HepG2 (cell line): ENCODE measurements at regions not wholly inside any gene's neighbourhood (a gene's known extent, or its start where the extent isn't known, plus 50 kb on each side); places are given as distances from the start of the nearest gene placed in this dataset.

Source experiments
- ATAC-seq: fragments of 200-7000 bp; cut with Tn5 transposase; 3 replicates; pipeline ENCODE4 v1.9.1; 2020; ENCODE audit warnings: mild to moderate bottlenecking, moderate library complexity
- BruUV-seq: library from RNA; stranded (reverse); fragments of 400-500 nt; replicated peaks from 2 replicates; lab custom pipeline; 2021; lab: Mats Ljungman, UMichigan
- CTCF ChIA-PET: fragments of 300-600 bp; formaldehyde crosslinking; extraction: SDS; loops from one replicate; lab custom pipeline; 2021; ENCODE audit warnings: low total read pairs, inconsistent platforms, low intra/inter-chr PET ratio; lab: Yijun Ruan, JAX
- POLR2A ChIA-PET: fragments of 350-600 bp; sonication (Branson Sonifier 250); formaldehyde crosslinking; loops from one replicate; lab custom pipeline; 2020; ENCODE audit warnings: antibody characterized with exemption, inconsistent platforms; lab: Yijun Ruan, JAX
- DNase-seq: peaks from one replicate; pipeline ENCODE4 v3.0.0-alpha.2; 2015; ENCODE audit warnings: low spot score
- FAIRE-seq: peaks from 3 replicates; lab custom pipeline; 2011; peaks lifted over from hg19 to GRCh38; lab: Jason Lieb, UNC
- H2AFZ ChIP-seq: one replicate; pipeline ENCODE4 v1.6.1; 2011; ENCODE audit warnings: low read length, inconsistent platforms
- H3K27ac ChIP-seq: fragments of 300-600 bp; 3 replicates; pipeline ENCODE4 v1.8.0; 2011; ENCODE audit warnings: mixed run types, mild to moderate bottlenecking, mixed read lengths, low read length, inconsistent platforms; ENCODE audit not compliant: insufficient read depth; ENCODE audit errors: extremely low read length
- H3K27me3 ChIP-seq, 2 experiments: fragments of 200-600 bp in 1 of 2; 2 replicates in 1 of 2; 3 replicates in 1 of 2; pipeline versions ENCODE4 v1.6.0 to v1.8.0; 2011; ENCODE audit warnings: low read length in 2 of 2, mild to moderate bottlenecking in 2 of 2, moderate library complexity in 2 of 2, inconsistent platforms in 1 of 2; ENCODE audit not compliant: insufficient read depth in 2 of 2, control insufficient read depth in 1 of 2
- H3K36me3 ChIP-seq, 2 experiments: fragments of 200-600 bp in 1 of 2; replicated peaks in 1 of 2; 2 replicates in 1 of 2; 3 replicates in 1 of 2; pipeline versions ENCODE4 v1.5.1 to v1.8.0; 2011; ENCODE audit warnings: low read length in 2 of 2, inconsistent platforms in 1 of 2; ENCODE audit not compliant: insufficient read depth in 2 of 2, control insufficient read depth in 1 of 2
- H3K4me1 ChIP-seq: 2 replicates; pipeline ENCODE4 v1.5.1; 2012; ENCODE audit warnings: low read length, inconsistent platforms; ENCODE audit not compliant: insufficient read depth
- H3K4me2 ChIP-seq: 2 replicates; pipeline ENCODE4 v1.6.0; 2011; ENCODE audit warnings: low read depth, low read length, inconsistent platforms
- H3K4me3 ChIP-seq, 3 experiments: fragments of 200-600 bp in 1 of 3; sonication (generic), shearing (Covaris generic) in 1 of 3; replicated peaks in 1 of 3; 2 replicates each; pipeline ENCODE4 v1.5.1; 2011 to 2016; ENCODE audit warnings: low read length in 3 of 3, inconsistent platforms in 2 of 3, low read depth in 2 of 3, mild to moderate bottlenecking in 2 of 3, control low read depth in 1 of 3, mixed read lengths in 1 of 3; ENCODE audit not compliant: insufficient read depth in 1 of 3
- H3K79me2 ChIP-seq: one replicate; pipeline ENCODE4 v1.6.1; 2011; ENCODE audit warnings: low read length, inconsistent platforms; ENCODE audit not compliant: insufficient read depth
- H3K9ac ChIP-seq: 2 replicates; pipeline ENCODE4 v1.6.0; 2011; ENCODE audit warnings: mild to moderate bottlenecking, low read depth, low read length, inconsistent platforms; ENCODE audit not compliant: insufficient read depth
- H3K9me3 ChIP-seq: 2 replicates; pipeline ENCODE4 v1.5.1; 2012; ENCODE audit warnings: mild to moderate bottlenecking, low read length
- H4K20me1 ChIP-seq: 2 replicates; pipeline ENCODE4 v1.6.0; 2011; ENCODE audit warnings: inconsistent platforms, mild to moderate bottlenecking, low read length, moderate library complexity; ENCODE audit not compliant: insufficient read depth
- FUBP1 ChIP-seq: sonication (generic); formaldehyde crosslinking; IDR thresholded peaks from 2 replicates; pipeline ENCODE4 v1.5.1; 2020; ENCODE audit warnings: missing genetic modification reagents, mild to moderate bottlenecking, borderline replicate concordance
- ZBED4 ChIP-seq: sonication (generic); formaldehyde crosslinking; IDR thresholded peaks from 2 replicates; pipeline ENCODE4 v1.4.0; 2020; ENCODE audit warnings: missing genetic modification reagents, borderline replicate concordance
- ZNF331 ChIP-seq: sonication (generic); formaldehyde crosslinking; IDR thresholded peaks from 2 replicates; pipeline ENCODE4 v1.4.0; 2020; ENCODE audit warnings: missing genetic modification reagents
- WGBS: methylation state at CpG from one replicate; pipeline ENCODE4 v1.1.6; 2017; ENCODE audit warnings: low lambda C conversion rate; 5-methylcytosine and 5-hydroxymethylcytosine counted together
- in situ Hi-C: cut with HindIII; loops from 2 replicates; pipeline ENCODE4 v1.10.0; 2017; ENCODE audit warnings: low pct_unique_long_range_greater_than_20kb; ENCODE audit not compliant: extremely low pct_ligation_motif_present
- intact Hi-C: fragments of 100-400 bp; cut with micrococcal nuclease; formaldehyde crosslinking; loops from one replicate; pipeline ENCODE4 v1.10.0; 2022; ENCODE audit not compliant: unreplicated experiment

GRCh38 chr5:57937025-57937424, 454.4 kb upstream of the ACTBL2 start:
- under 1% methylated on average over 3 of the region's 3 CpGs for WGBS
- H3K9me3 ChIP-seq: no peaks in the 10 kb centered on the region
- FAIRE-seq (no peak), ATAC-seq (no peak), DNase-seq (no peak)
- POLR2A ChIA-PET: no interaction called here
- H3K4me1 ChIP-seq: no peaks in the 10 kb centered on the region
- BruUV-seq: no TSS peak
- H3K36me3 ChIP-seq: no peaks in the 10 kb centered on the region
- H3K9ac ChIP-seq: no peak overlapping the region
- no peaks in the 10 kb centered on the region for H4K20me1 ChIP-seq
- H3K79me2 ChIP-seq: no peaks in the 10 kb centered on the region
- intact Hi-C loops (no loop called here), in situ Hi-C loops (no loop called here)
- no peak overlapping the region for H3K4me2 ChIP-seq
- CTCF ChIA-PET: no interaction called here
- no peaks in the 10 kb centered on the region; a peak in 2 of 5 replicates for H3K27me3 ChIP-seq
- H2AFZ ChIP-seq: no peak overlapping the region
- H3K4me3 ChIP-seq: no peak overlapping the region
- no peak overlapping the region for H3K27ac ChIP-seq
- TF ChIP-seq FUBP1 (CRISPR knock-in tag) (no peak), ZBED4 (CRISPR knock-in tag) (no peak), ZNF331 (CRISPR knock-in tag) (no peak)
